ENCODE measurements at regions not wholly inside any gene's neighbourhood (a gene's known extent, or its start where the extent isn't known, plus 50 kb on each side); places are given as distances from the start of the nearest gene placed in this dataset.

GRCh38 chr20:11714886-11715285 lies 202.8 kb upstream of the BTBD3 start:
- no peak for DNase-seq (ENCODE audit: extremely low read depth, low read depth)
- TF ChIP-seq, protein P1, sequence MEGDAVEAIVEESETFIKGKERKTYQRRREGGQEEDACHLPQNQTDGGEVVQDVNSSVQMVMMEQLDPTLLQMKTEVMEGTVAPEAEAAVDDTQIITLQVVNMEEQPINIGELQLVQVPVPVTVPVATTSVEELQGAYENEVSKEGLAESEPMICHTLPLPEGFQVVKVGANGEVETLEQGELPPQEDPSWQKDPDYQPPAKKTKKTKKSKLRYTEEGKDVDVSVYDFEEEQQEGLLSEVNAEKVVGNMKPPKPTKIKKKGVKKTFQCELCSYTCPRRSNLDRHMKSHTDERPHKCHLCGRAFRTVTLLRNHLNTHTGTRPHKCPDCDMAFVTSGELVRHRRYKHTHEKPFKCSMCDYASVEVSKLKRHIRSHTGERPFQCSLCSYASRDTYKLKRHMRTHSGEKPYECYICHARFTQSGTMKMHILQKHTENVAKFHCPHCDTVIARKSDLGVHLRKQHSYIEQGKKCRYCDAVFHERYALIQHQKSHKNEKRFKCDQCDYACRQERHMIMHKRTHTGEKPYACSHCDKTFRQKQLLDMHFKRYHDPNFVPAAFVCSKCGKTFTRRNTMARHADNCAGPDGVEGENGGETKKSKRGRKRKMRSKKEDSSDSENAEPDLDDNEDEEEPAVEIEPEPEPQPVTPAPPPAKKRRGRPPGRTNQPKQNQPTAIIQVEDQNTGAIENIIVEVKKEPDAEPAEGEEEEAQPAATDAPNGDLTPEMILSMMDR (IDR thresholded peaks at IDR 0.05; ENCODE audit: low read depth, low read length): no peak

GRCh38 chr20:11716239-11716944 lies 201.3 kb upstream of the BTBD3 start:
- TF ChIP-seq, protein P1 (IDR thresholded peaks at IDR 0.05; ENCODE audit: low read depth, low read length): peak; percentile 43
- peak; percentile 8 for DNase-seq (ENCODE audit: extremely low read depth, low read depth)

DNA sequence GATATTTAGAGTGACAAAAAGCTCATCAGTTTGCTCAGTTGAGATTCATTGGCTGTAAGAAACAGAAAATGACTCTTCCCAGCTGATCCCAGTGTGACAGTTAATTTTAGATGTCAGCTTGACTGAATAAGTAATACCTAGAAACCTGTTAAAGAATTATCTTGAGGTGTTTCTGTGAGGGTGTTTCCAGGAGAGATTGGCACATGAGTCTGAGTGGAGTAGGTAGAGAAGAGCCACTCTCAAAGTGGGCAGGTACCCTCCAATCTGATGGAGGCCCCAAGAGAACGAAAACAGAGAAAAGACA lies 200.8 kb upstream of the BTBD3 start:
- TF ChIP-seq, protein P1 (IDR thresholded peaks at IDR 0.05; ENCODE audit: low read depth, low read length): no peak
- no peak for DNase-seq (ENCODE audit: extremely low read depth, low read depth)

DNA sequence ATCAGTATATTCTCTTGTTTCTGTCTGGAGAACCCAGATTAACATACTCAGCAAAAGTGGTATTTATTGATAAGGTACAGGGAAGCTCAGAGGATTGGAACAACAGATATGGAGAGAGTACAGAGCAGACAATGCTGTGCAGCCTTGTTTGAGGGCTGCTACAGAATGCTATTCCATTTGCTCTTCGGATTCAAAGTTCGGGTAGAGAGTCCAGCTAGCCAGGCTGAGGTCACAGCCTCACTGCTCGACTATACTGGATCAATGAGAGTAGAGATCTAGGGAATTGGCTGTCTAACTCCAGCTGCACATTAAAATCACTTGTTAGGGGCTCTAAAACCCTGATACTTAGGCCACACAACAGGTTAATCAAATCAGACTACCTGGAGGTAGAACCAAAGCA lies 200.1 kb upstream of the BTBD3 start:
- TF ChIP-seq, protein P1 (IDR thresholded peaks at IDR 0.05; ENCODE audit: low read depth, low read length): no peak
- no peak for DNase-seq (ENCODE audit: extremely low read depth, low read depth)

DNA sequence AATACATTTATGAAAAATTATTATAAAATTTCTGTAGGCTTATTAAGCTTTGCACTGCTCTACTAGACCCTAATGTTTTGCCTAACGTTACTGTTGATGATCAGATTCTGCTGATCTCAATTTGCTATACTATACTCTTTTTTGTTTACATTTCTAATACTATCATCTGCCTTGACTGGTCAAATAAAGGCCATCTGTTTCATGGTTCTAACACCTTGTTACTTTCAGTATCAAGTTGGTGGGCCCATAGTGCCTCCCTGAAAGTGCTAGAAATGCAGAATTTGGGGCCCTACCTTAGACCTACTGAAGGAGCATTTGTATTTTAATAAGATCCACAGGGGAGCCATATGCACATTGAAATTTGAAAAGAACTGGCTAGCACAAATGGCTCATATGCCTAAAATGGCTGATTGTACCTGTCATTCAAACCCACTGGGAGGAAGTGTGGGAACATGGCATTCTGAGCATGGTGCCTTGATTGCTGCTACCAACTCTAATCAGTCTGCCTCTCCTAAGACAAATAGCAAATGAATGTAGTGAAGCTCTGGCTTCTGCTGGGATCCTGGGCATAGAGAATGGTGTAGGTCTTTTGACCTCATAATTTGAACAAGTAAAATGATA lies 199.1 kb upstream of the BTBD3 start:
- TF ChIP-seq, protein P1 (IDR thresholded peaks at IDR 0.05; ENCODE audit: low read depth, low read length): no peak
- no peak for DNase-seq (ENCODE audit: extremely low read depth, low read depth)

- no peak for DNase-seq (ENCODE audit: extremely low read depth, low read depth)
Measured at GRCh38 chr20:11719153-11719552, 198.5 kb upstream of the BTBD3 start.

GRCh38 chr20:11721411-11721810 lies 196.3 kb upstream of the BTBD3 start:
- TF ChIP-seq, protein P1 (IDR thresholded peaks at IDR 0.05; ENCODE audit: low read depth, low read length): no peak
- DNase-seq (ENCODE audit: extremely low read depth, low read depth): no peak

More at GRCh38 chr20:11719153-11719552, 198.5 kb upstream of the BTBD3 start:
- TF ChIP-seq, protein P1 (IDR thresholded peaks at IDR 0.05; ENCODE audit: low read depth, low read length): no peak
